H1 (cell line): ENCODE measurements at regions not wholly inside any gene's neighbourhood (a gene's known extent, or its start where the extent isn't known, plus 50 kb on each side); places are given as distances from the start of the nearest gene placed in this dataset.
A peak's percentile ranks its signal among the peaks of the same experiment; 100 is the strongest.

Experiments
- CTCF ChIA-PET: fragments of 300-600 bp; sonication (Branson Sonifier 250); formaldehyde crosslinking; loops from one replicate; lab custom pipeline; 2021; ENCODE audit not compliant: partially characterized antibody; lab: Charles Lee
- POLR2A ChIA-PET: fragments of 300-600 bp; sonication (Branson Sonifier 250); formaldehyde crosslinking; loops from one replicate; lab custom pipeline; 2021; ENCODE audit warnings: inconsistent platforms; ENCODE audit not compliant: partially characterized antibody; lab: Charles Lee
- DNase-seq, 2 experiments: peaks; one replicate each; pipeline versions ENCODE4 v3.0.0 to v3.0.0-alpha.2; 2010 to 2022; ENCODE audit warnings: low spot score in 2 of 2, low read depth in 1 of 2, mixed read lengths in 1 of 2
- FAIRE-seq: peaks from 2 replicates; lab custom pipeline; 2011; peaks lifted over from hg19 to GRCh38; lab: Jason Lieb, UNC
- H2AFZ ChIP-seq: 2 replicates; pipeline ENCODE4 v1.8.1; 2012; ENCODE audit warnings: low read length, inconsistent platforms
- H2AK5ac ChIP-seq: 2 replicates; pipeline ENCODE4 v1.6.1; 2013; ENCODE audit warnings: low read depth, low read length
- H2BK120ac ChIP-seq: replicated peaks from 2 replicates; pipeline ENCODE3; 2013; ENCODE audit warnings: low read depth, low read length, inconsistent platforms
- H2BK12ac ChIP-seq: 2 replicates; pipeline ENCODE4 v1.6.1; 2013; ENCODE audit warnings: low read depth, low read length
- H2BK15ac ChIP-seq: 2 replicates; pipeline ENCODE4 v1.6.1; 2013; ENCODE audit warnings: low read length
- H2BK20ac ChIP-seq: 2 replicates; pipeline ENCODE4 v1.6.1; 2013; ENCODE audit warnings: low read length
- H2BK5ac ChIP-seq: 2 replicates; pipeline ENCODE4 v1.6.1; 2013; ENCODE audit warnings: low read depth, low read length
- H3K14ac ChIP-seq: 2 replicates; pipeline ENCODE4 v1.6.1; 2013; ENCODE audit warnings: inconsistent platforms; ENCODE audit not compliant: insufficient read length
- H3K18ac ChIP-seq: 2 replicates; pipeline ENCODE4 v1.6.1; 2013; ENCODE audit warnings: low read length; ENCODE audit errors: extremely low read depth
- H3K23ac ChIP-seq: 2 replicates; pipeline ENCODE4 v1.6.1; 2013; ENCODE audit warnings: inconsistent platforms; ENCODE audit not compliant: insufficient read length
- H3K23me2 ChIP-seq: 2 replicates; pipeline ENCODE4 v1.6.1; 2013; ENCODE audit warnings: low read depth, low read length
- H3K27ac ChIP-seq: 2 replicates; pipeline ENCODE4 v1.6.1; 2011; ENCODE audit warnings: low read depth, low read length, inconsistent platforms
- H3K27me3 ChIP-seq, 4 experiments: replicated peaks in 1 of 4; 1 replicate in 1 of 4; 2 replicates in 3 of 4; pipeline versions ENCODE4 v1.6.1 to v1.8.1; 2011 to 2013; ENCODE audit warnings: low read length in 3 of 4, mild to moderate bottlenecking in 3 of 4, inconsistent platforms in 2 of 4, mixed read lengths in 2 of 4, moderate library complexity in 1 of 4; ENCODE audit not compliant: control insufficient read depth in 3 of 4, insufficient read depth in 3 of 4; ENCODE audit errors: extremely low read depth in 1 of 4
- H3K36me3 ChIP-seq, 4 experiments: 2 replicates each; pipeline versions ENCODE4 v1.6.1 to v1.8.1; 2011 to 2013; ENCODE audit warnings: mild to moderate bottlenecking in 4 of 4, low read length in 3 of 4, moderate library complexity in 2 of 4, control low read depth in 1 of 4, inconsistent platforms in 1 of 4; ENCODE audit not compliant: insufficient read depth in 4 of 4, control insufficient read depth in 2 of 4
- H3K4ac ChIP-seq: replicated peaks from 2 replicates; pipeline ENCODE3; 2013; ENCODE audit warnings: low read length, low read depth, mixed read lengths, inconsistent platforms; ENCODE audit not compliant: insufficient read length
- H3K4me1 ChIP-seq, 4 experiments: replicated peaks in 1 of 4; 1 replicate in 1 of 4; 2 replicates in 3 of 4; pipeline versions ENCODE4 v1.6.1 to v1.8.1; 2011 to 2013; ENCODE audit warnings: low read length in 3 of 4, inconsistent platforms in 2 of 4, mixed read lengths in 1 of 4; ENCODE audit not compliant: insufficient read depth in 4 of 4, control insufficient read depth in 3 of 4
- H3K4me2 ChIP-seq, 2 experiments: 2 replicates each; pipeline versions ENCODE4 v1.6.1 to v1.8.1; 2011 to 2013; ENCODE audit warnings: low read depth in 2 of 2, low read length in 2 of 2, control low read depth in 1 of 2, inconsistent platforms in 1 of 2, mild to moderate bottlenecking in 1 of 2; ENCODE audit not compliant: insufficient read depth in 1 of 2
- H3K4me3 ChIP-seq, 4 experiments: fragments of 200-600, 300-600 bp in 1 of 4; sonication (generic), shearing (Covaris generic), sonication (Bioruptor Twin) in 1 of 4; 2 replicates each; pipeline versions ENCODE4 v1.5.1 to v1.8.1; 2011 to 2016; ENCODE audit warnings: low read length in 4 of 4, low read depth in 3 of 4, control low read depth in 2 of 4, inconsistent platforms in 2 of 4, mild to moderate bottlenecking in 2 of 4, mixed read lengths in 1 of 4, moderate library complexity in 1 of 4; ENCODE audit not compliant: insufficient read depth in 2 of 4; ENCODE audit errors: extremely low read depth in 1 of 4
- H3K56ac ChIP-seq: replicated peaks from 2 replicates; pipeline ENCODE3; 2013; ENCODE audit warnings: low read depth, mild to moderate bottlenecking, mixed read lengths, low read length, inconsistent platforms; ENCODE audit not compliant: insufficient read length
- H3K79me1 ChIP-seq: 2 replicates; pipeline ENCODE4 v1.6.1; 2013; ENCODE audit warnings: low read depth, low read length, control low read depth
- H3K79me2 ChIP-seq, 2 experiments: 2 replicates each; pipeline versions ENCODE4 v1.6.1 to v1.8.1; 2012 to 2013; ENCODE audit warnings: low read length in 2 of 2, mild to moderate bottlenecking in 2 of 2, inconsistent platforms in 1 of 2; ENCODE audit not compliant: insufficient read depth in 2 of 2, control insufficient read depth in 1 of 2
- H3K9ac ChIP-seq, 4 experiments: replicated peaks in 1 of 4; 1 replicate in 1 of 4; 2 replicates in 3 of 4; pipeline versions ENCODE4 v1.6.1 to v1.8.1; 2011 to 2013; ENCODE audit warnings: low read depth in 3 of 4, low read length in 3 of 4, control low read depth in 2 of 4, mild to moderate bottlenecking in 2 of 4, moderate library complexity in 2 of 4, inconsistent platforms in 1 of 4; ENCODE audit errors: extremely low read depth in 1 of 4
- H3K9me3 ChIP-seq, 2 experiments: 2 replicates each; pipeline versions ENCODE4 v1.6.1 to v1.8.1; 2012 to 2013; ENCODE audit warnings: mild to moderate bottlenecking in 2 of 2, moderate library complexity in 2 of 2, control low read depth in 1 of 2, inconsistent platforms in 1 of 2, low read depth in 1 of 2, low read length in 1 of 2, mixed read lengths in 1 of 2; ENCODE audit not compliant: insufficient read depth in 2 of 2
- H4K20me1 ChIP-seq, 2 experiments: replicated peaks in 1 of 2; 2 replicates each; pipeline versions ENCODE3 to v1.8.1; 2011 to 2013; ENCODE audit warnings: inconsistent platforms in 2 of 2, low read length in 2 of 2, mild to moderate bottlenecking in 1 of 2; ENCODE audit not compliant: insufficient read depth in 2 of 2, control insufficient read depth in 1 of 2
- H4K5ac ChIP-seq: 2 replicates; pipeline ENCODE4 v1.6.1; 2013; ENCODE audit warnings: low read length, low read depth, mixed read lengths, inconsistent platforms; ENCODE audit not compliant: insufficient read length
- H4K8ac ChIP-seq: 2 replicates; pipeline ENCODE4 v1.8.0; 2013; ENCODE audit warnings: mild to moderate bottlenecking, moderate library complexity, low read length, inconsistent platforms; ENCODE audit not compliant: insufficient read depth; ENCODE audit errors: extremely low read depth
- H4K91ac ChIP-seq: replicated peaks from 2 replicates; pipeline ENCODE3; 2013; ENCODE audit warnings: low read length, mixed read lengths, inconsistent platforms; ENCODE audit not compliant: insufficient read length
- BCL11A ChIP-seq, 2 experiments: IDR thresholded peaks; one replicate each; pipeline ENCODE4 v1.6.1; 2011; ENCODE audit warnings: low read depth in 2 of 2, low read length in 2 of 2, mild to moderate bottlenecking in 2 of 2
- CTBP2 ChIP-seq: IDR thresholded peaks from 2 replicates; pipeline ENCODE4 v1.7.0; 2011; ENCODE audit warnings: borderline replicate concordance, mild to moderate bottlenecking, moderate library complexity, mixed read lengths, low read length; ENCODE audit not compliant: insufficient read depth, insufficient read length
- HDAC2 ChIP-seq, 2 experiments: fragments of 300-600 bp in 1 of 2; sonication (generic) in 1 of 2; IDR thresholded peaks; 2 replicates each; pipeline ENCODE4 v1.6.1; 2011 to 2012; ENCODE audit warnings: low read depth in 2 of 2, low read length in 2 of 2, mild to moderate bottlenecking in 2 of 2, moderate library complexity in 2 of 2, borderline replicate concordance in 1 of 2, inconsistent platforms in 1 of 2
- JUND ChIP-seq: IDR thresholded peaks from 2 replicates; pipeline ENCODE4 v1.6.1; 2011; ENCODE audit warnings: mild to moderate bottlenecking, improper control_type of control experiment, low read length
- NANOG ChIP-seq: IDR thresholded peaks from 2 replicates; pipeline ENCODE4 v1.6.1; 2011; ENCODE audit warnings: low read length, low read depth, mild to moderate bottlenecking, inconsistent platforms; ENCODE audit not compliant: insufficient read depth, poor library complexity, severe bottlenecking
- RXRA ChIP-seq: IDR thresholded peaks from 2 replicates; pipeline ENCODE4 v1.6.1; 2011; ENCODE audit warnings: low read depth, mild to moderate bottlenecking, low read length, moderate library complexity; ENCODE audit not compliant: insufficient read depth
- SIN3A ChIP-seq, 2 experiments: IDR thresholded peaks in 1 of 2; conservative IDR thresholded peaks in 1 of 2; 2 replicates each; pipeline ENCODE4 v1.6.1; 2011 to 2012; ENCODE audit warnings: low read length in 2 of 2, improper control_type of control experiment in 1 of 2, low read depth in 1 of 2, mild to moderate bottlenecking in 1 of 2
- SP1 ChIP-seq: IDR thresholded peaks from 2 replicates; pipeline ENCODE4 v1.6.1; 2011; ENCODE audit warnings: low read depth, low read length
- TAF1 ChIP-seq: IDR thresholded peaks from 2 replicates; pipeline ENCODE4 v1.6.1; 2011; ENCODE audit warnings: mild to moderate bottlenecking, low read depth, low read length
- TAF7 ChIP-seq: optimal IDR thresholded peaks from 2 replicates; pipeline ENCODE3; 2011; ENCODE audit warnings: low read depth, mild to moderate bottlenecking, inconsistent platforms, low read length, moderate library complexity, borderline replicate concordance
- TEAD4 ChIP-seq: IDR thresholded peaks from 2 replicates; pipeline ENCODE4 v1.6.1; 2012; ENCODE audit warnings: low read depth, low read length, inconsistent platforms, mixed read lengths
- WGBS, 2 experiments: shearing (Covaris generic) in 1 of 2; methylation state at CpG; one replicate each; pipeline versions ENCODE4 v1.1.6 to v1.1.7; 2013 to 2015; ENCODE audit warnings: low lambda C conversion rate in 2 of 2, mixed read lengths in 2 of 2, inconsistent platforms in 1 of 2, low coverage in 1 of 2, missing lambda C conversion rate in 1 of 2; ENCODE audit not compliant: insufficient replicate concordance in 2 of 2, insufficient coverage in 1 of 2, insufficient read length in 1 of 2; ENCODE audit errors: extremely low coverage in 1 of 2, missing lambda C conversion rate in 1 of 2; 5-methylcytosine and 5-hydroxymethylcytosine counted together

DNA sequence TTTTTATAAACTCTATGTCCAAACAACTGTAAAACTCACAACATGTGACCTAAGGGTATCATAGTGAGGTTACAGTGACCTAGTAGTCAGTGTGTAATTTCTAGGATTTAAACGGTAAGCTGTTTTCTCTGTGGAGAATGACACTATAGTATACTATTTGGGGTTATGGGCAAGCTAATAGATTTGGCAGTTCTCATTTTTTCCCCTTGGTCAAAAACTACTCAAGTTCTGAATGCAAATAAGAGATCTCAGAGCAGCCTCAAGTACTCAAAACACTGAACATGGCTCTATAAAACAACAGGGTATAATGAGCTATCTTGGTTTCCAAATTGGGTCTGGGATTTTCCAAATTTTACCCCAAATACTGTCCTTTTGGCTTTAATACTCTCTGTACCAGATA is 88.5 kb upstream of the HMCN1 start:
- no peak overlapping the region for H3K4ac ChIP-seq
- peaks cover 23 to 26% of the 10 kb centered on the region in 2 experiments for H3K9me3 ChIP-seq
- H4K91ac ChIP-seq, result no peak overlapping the region
- H4K8ac ChIP-seq, result no peak overlapping the region
- peak overlapping the region; percentile 29; the same call in 1 of the 2 replicates for H2BK5ac ChIP-seq
- 0 out of 4 replicates have a peak overlapping the region, but pooled peaks have one; percentile 1 to 49 for H3K4me2 ChIP-seq
- H2AK5ac ChIP-seq, result no peak overlapping the region
- H3K79me1 ChIP-seq, result no peaks in the 10 kb centered on the region
- no peaks in the 10 kb centered on the region for H3K27me3 ChIP-seq
- TF ChIP-seq HDAC2 (IDR thresholded peaks at IDR 0.05; ENCODE audit: borderline replicate concordance in 1 of 2, low read depth in 2 of 2, low read length in 2 of 2) (no peak), CTBP2 (no peak), RXRA (no peak), TEAD4 (no peak), TAF7 (no peak), BCL11A (IDR thresholded peaks at IDR 0.05; ENCODE audit: low read depth in 2 of 2, low read length in 2 of 2) (no peak), SP1 (no peak), SIN3A (conservative IDR thresholded peaks at IDR 0.05 in 1 of 2, IDR thresholded peaks at IDR 0.05 in 1 of 2; ENCODE audit: low read depth in 1 of 2, low read length in 2 of 2) (no peak), JUND (no peak), NANOG (no peak), TAF1 (no peak)
- H3K14ac ChIP-seq, result no peak overlapping the region
- H3K27ac ChIP-seq, result peak overlapping the region; percentile 58; the same call in 1 of the 2 replicates
- FAIRE-seq (no peak), DNase-seq (no peak)
- H2BK12ac ChIP-seq, result no peak overlapping the region
- peak overlapping the region; percentile 52 for H2BK120ac ChIP-seq
- WGBS, 2 experiments, result 70% methylated on average over 1 of the region's 1 CpG; no CpG with 5 or more reads in 1 of the 2 experiments
- H3K9ac ChIP-seq, result no peak overlapping the region
- H3K56ac ChIP-seq, result no peak overlapping the region
- H3K36me3 ChIP-seq, result peaks cover 0 to 11% (median 3%) of the 10 kb centered on the region in 4 experiments; a peak in 3 of 8 replicates
- H2BK15ac ChIP-seq, result no peak overlapping the region
- H2BK20ac ChIP-seq, result no peak overlapping the region
- peak overlapping the region in 1 of 4 experiments; percentile 45; a peak in 1 of 8 replicates for H3K4me3 ChIP-seq
- no peaks in the 10 kb centered on the region for H3K79me2 ChIP-seq
- CTCF ChIA-PET, result interaction anchor here (0.7 to 3.5 kb wide), 7 partner anchors 9 to 314 kb away, joined by 3 to 20 read pairs (median 4); no protein-coding TSS in a partner anchor
- H4K5ac ChIP-seq, result peak overlapping the region; percentile 84
- no peaks in the 10 kb centered on the region for H4K20me1 ChIP-seq
- POLR2A ChIA-PET, result interaction anchor here (0.8 to 1.3 kb wide), 4 partner anchors 11 to 330 kb away, joined by 3 to 5 read pairs (median 3); partner anchors contain the start of gene IVNS1ABP
- H3K23me2 ChIP-seq, result no peaks in the 10 kb centered on the region
- peak overlapping the region; percentile 35; the same call in 1 of the 2 replicates for H3K18ac ChIP-seq
- no peak overlapping the region for H3K23ac ChIP-seq
- H3K4me1 ChIP-seq, result peaks cover 0 to 13% (median 6%) of the 10 kb centered on the region in 4 experiments; a peak in 4 of 7 replicates
- H2AFZ ChIP-seq, result no peak overlapping the region; the same call in 1 of the 2 replicates
